ENCODE measurements at regions not wholly inside any gene's neighbourhood (a gene's known extent, or its start where the extent isn't known, plus 50 kb on each side); places are given as distances from the start of the nearest gene placed in this dataset.

DNA sequence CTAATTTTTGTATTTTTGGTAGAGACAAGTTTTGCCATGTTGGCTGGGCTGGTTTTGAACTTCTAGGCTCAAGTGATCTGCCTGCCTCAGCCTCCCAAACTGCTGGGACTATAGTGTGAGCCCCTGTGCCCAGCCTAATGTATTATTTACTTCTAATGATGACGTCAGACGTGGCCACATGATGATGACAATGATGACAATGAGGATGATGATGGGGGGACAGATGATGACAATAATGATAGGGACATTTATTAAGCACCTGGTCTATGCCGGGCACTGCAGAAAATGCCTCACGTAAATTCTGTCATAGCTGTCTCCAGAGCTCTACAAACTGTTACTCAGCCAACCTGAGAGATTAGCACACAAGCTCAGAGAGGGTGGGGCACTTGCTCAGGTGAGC, 169.3 kb downstream of the SHANK2 start:
- TF ChIP-seq, protein P1, sequence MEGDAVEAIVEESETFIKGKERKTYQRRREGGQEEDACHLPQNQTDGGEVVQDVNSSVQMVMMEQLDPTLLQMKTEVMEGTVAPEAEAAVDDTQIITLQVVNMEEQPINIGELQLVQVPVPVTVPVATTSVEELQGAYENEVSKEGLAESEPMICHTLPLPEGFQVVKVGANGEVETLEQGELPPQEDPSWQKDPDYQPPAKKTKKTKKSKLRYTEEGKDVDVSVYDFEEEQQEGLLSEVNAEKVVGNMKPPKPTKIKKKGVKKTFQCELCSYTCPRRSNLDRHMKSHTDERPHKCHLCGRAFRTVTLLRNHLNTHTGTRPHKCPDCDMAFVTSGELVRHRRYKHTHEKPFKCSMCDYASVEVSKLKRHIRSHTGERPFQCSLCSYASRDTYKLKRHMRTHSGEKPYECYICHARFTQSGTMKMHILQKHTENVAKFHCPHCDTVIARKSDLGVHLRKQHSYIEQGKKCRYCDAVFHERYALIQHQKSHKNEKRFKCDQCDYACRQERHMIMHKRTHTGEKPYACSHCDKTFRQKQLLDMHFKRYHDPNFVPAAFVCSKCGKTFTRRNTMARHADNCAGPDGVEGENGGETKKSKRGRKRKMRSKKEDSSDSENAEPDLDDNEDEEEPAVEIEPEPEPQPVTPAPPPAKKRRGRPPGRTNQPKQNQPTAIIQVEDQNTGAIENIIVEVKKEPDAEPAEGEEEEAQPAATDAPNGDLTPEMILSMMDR (conservative IDR thresholded peaks at IDR 0.05) = no peak
- Mint-ChIP-seq H3K9me3 (no peaks in the 10 kb centered on the region), H3K27me3 (ENCODE audit: low read depth) (no peaks in the 10 kb centered on the region), H3K4me1 (no peaks in the 10 kb centered on the region), H3K4me3 (no peak overlapping the region), H3K27ac (ENCODE audit: unreplicated experiment) (no peak overlapping the region), H3K36me3 (ENCODE audit: low read depth) (no peaks in the 10 kb centered on the region)
- no peak for DNase-seq (ENCODE audit: low read depth, low spot score)

DNA sequence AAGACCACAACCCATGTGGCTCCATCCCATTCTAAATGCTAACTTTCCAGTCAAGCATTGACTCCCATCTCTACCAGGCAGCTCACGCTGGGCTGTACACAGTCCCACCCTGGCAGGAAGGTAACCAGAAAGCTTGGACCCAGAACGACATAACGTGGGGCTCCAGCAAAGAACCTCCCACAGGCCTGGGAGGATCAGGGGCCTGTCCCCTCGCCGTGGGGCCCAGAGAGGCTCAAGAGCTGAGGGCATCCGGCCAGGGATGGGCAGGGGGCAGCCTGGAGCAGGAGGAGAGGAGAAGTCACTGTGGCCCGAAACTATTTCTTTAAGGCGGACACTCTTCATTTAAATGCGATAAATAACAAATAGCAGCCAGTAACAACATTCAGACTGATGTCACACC, 169.9 kb downstream of the SHANK2 start:
- TF ChIP-seq, protein P1 (conservative IDR thresholded peaks at IDR 0.05) = no peak
- H3K4me1 Mint-ChIP-seq = no peaks in the 10 kb centered on the region
- no peak for DNase-seq (ENCODE audit: low read depth, low spot score)
- H3K9me3 Mint-ChIP-seq = no peaks in the 10 kb centered on the region
- H3K27me3 Mint-ChIP-seq (ENCODE audit: low read depth) = no peaks in the 10 kb centered on the region
- no peak overlapping the region for H3K27ac Mint-ChIP-seq (ENCODE audit: unreplicated experiment)
- no peak overlapping the region for H3K4me3 Mint-ChIP-seq
- H3K36me3 Mint-ChIP-seq (ENCODE audit: low read depth) = no peaks in the 10 kb centered on the region

GRCh38 chr11:71081704-71082230, 170.6 kb downstream of the SHANK2 start:
- H3K27ac Mint-ChIP-seq (ENCODE audit: unreplicated experiment) = no peak overlapping the region

GRCh38 chr11:71080239-71081097, 171.9 kb downstream of the SHANK2 start:
- Mint-ChIP-seq H3K27me3 (ENCODE audit: low read depth) (no peaks in the 10 kb centered on the region), H3K27ac (ENCODE audit: unreplicated experiment) (no peak overlapping the region), H3K4me3 (no peak overlapping the region), H3K36me3 (ENCODE audit: low read depth) (no peaks in the 10 kb centered on the region), H3K4me1 (no peaks in the 10 kb centered on the region), H3K9me3 (no peaks in the 10 kb centered on the region)
- peak; percentile 79 for DNase-seq (ENCODE audit: low read depth, low spot score)
- TF ChIP-seq, protein P1 (conservative IDR thresholded peaks at IDR 0.05) = peak; percentile 72

More at GRCh38 chr11:71081704-71082230, 170.6 kb downstream of the SHANK2 start:
- no peaks in the 10 kb centered on the region for H3K27me3 Mint-ChIP-seq (ENCODE audit: low read depth)
- no peaks in the 10 kb centered on the region for H3K36me3 Mint-ChIP-seq (ENCODE audit: low read depth)
- TF ChIP-seq, protein P1 (conservative IDR thresholded peaks at IDR 0.05) = no peak
- H3K4me3 Mint-ChIP-seq = no peak overlapping the region
- H3K4me1 Mint-ChIP-seq = no peaks in the 10 kb centered on the region
- no peaks in the 10 kb centered on the region for H3K9me3 Mint-ChIP-seq
- no peak for DNase-seq (ENCODE audit: low read depth, low spot score)

DNA sequence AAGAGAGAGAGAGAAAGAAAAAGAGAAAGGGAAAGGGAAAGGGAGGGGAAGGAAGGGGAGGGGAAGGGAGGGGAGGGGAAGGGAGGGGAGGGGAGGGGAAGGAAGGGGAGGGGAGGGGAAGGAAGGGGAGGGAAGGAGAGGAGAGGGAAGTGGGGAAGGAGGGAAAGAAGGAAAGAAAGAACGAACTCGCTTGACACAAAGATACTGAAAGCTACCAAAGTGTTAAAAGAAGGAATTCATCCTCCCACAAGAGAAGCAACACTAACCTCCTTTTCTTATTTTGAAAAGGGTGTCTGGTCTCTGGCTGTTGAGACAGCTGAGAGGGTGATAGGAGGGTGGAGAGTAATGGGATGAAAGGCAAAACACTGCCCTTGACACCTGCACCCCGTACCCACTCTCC, 172.6 kb downstream of the SHANK2 start:
- TF ChIP-seq, protein P1 (conservative IDR thresholded peaks at IDR 0.05) = no peak
- Mint-ChIP-seq H3K4me1 (no peaks in the 10 kb centered on the region), H3K4me3 (no peak overlapping the region), H3K27ac (ENCODE audit: unreplicated experiment) (no peak overlapping the region), H3K27me3 (ENCODE audit: low read depth) (no peaks in the 10 kb centered on the region), H3K9me3 (no peaks in the 10 kb centered on the region), H3K36me3 (ENCODE audit: low read depth) (no peaks in the 10 kb centered on the region)
- DNase-seq (ENCODE audit: low read depth, low spot score) = no peak

All from neural crest cell (in vitro differentiated cells).